ENCODE measurements at regions not wholly inside any gene's neighbourhood (a gene's known extent, or its start where the extent isn't known, plus 50 kb on each side); places are given as distances from the start of the nearest gene placed in this dataset.
"Not testable (repeated sequence)": the region's sequence is repeated elsewhere in the genome, so short reads cannot be mapped to it uniquely, and the experiment has no call there.

DNA sequence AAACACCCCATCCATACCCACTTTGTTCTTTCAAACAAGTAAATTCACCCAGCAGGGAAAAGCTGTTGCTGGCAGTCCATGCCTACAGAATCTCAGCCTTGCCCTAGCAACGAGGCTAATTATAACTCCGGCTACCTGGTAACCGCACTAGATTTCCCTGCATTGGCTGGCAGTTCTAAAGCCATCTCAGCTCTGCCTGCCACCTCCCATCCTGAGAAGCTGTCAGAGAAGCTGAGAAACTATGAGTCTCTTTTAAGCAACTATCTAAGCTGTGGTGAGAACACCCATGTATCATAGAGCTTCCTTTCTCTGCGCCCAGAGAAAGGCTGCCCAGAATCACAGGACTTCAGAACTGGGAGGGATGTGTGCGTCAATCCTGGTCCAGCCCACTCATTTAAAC lies 126.5 kb upstream of the NBPF9 start:
- DNase-seq (ENCODE audit: low read depth) = not testable (repeated sequence)

GRCh38 chr1:149234926-149235914 lies 131.9 kb upstream of the NBPF9 start:
- not testable (repeated sequence) for DNase-seq (ENCODE audit: low read depth)

GRCh38 chr1:149237515-149237914 lies 134.2 kb upstream of the NBPF9 start:
- not testable (repeated sequence) for DNase-seq (ENCODE audit: low read depth)

GRCh38 chr1:149239897-149240508 lies 136.7 kb upstream of the NBPF9 start:
- not testable (repeated sequence) for DNase-seq (ENCODE audit: low read depth)

DNA sequence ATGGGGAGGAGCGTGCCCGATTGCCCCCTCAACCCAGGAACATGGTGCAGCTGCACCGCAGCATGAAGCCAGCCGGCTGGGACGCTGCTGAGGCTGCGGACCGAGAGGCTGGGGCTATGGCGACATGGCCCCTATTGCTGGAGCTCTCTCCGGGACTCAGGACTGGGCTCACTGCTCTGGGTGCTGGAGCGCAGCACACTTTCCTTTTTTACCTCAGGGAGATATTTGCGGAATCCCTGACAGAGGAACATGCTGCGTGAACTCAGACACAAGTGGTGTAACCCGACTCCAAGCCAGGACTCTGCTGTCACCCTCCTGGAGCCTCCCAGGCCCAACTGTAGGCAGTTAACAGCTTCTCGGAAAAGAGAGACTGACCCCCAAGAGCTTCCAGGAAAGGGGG lies 137.2 kb upstream of the NBPF9 start:
- DNase-seq (ENCODE audit: low read depth) = not testable (repeated sequence)

GRCh38 chr1:149241272-149241671 lies 137.9 kb upstream of the NBPF9 start:
- DNase-seq (ENCODE audit: low read depth) = not testable (repeated sequence)

DNA sequence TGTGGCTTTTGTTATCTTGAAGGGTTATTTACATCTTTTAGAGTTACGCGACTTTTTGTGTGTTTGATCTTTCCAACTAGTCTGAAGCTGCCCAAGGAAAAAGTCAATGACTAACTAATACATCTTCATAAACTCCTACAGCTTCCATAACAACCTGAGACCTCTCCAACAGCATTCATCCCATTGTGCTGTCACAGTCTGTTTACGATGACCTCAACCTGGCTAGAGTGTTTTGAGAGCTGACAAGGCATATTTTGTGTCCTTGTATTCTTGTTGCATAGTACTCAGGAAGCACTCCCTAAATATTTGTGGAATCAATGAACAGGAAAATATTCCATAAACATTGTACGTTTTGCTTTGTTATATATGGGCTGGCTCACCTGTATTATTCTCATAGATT lies 140.2 kb upstream of the NBPF9 start:
- not testable (repeated sequence) for DNase-seq (ENCODE audit: low read depth)

GRCh38 chr1:149244621-149245020 lies 141.3 kb upstream of the NBPF9 start:
- not testable (repeated sequence) for DNase-seq (ENCODE audit: low read depth)

- DNase-seq (ENCODE audit: low read depth) = not testable (repeated sequence)
Observed at GRCh38 chr1:149246212-149246611, 142.9 kb upstream of the NBPF9 start.

DNA sequence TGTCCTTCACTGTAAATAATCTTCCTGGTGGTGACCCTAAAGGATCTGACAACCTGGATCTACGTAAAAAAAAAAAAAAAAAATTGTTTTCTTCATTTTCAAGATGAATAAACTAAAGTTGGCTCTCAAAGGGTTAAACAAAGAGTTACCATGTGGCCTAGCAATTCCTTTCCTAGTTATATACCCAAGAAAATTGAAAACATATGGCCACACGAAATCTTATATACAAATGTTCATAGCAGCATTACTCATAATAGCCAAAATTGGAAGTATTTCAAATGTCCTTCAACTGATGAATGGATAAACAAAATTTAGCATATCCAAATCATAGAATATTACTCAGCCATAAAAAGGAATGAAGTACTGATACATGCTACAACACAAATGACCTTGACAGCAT lies 145.3 kb upstream of the NBPF9 start:
- DNase-seq (ENCODE audit: low read depth) = not testable (repeated sequence)

- not testable (repeated sequence) for DNase-seq (ENCODE audit: low read depth)
Observed at GRCh38 chr1:149249850-149250467, 146.6 kb upstream of the NBPF9 start.

DNA sequence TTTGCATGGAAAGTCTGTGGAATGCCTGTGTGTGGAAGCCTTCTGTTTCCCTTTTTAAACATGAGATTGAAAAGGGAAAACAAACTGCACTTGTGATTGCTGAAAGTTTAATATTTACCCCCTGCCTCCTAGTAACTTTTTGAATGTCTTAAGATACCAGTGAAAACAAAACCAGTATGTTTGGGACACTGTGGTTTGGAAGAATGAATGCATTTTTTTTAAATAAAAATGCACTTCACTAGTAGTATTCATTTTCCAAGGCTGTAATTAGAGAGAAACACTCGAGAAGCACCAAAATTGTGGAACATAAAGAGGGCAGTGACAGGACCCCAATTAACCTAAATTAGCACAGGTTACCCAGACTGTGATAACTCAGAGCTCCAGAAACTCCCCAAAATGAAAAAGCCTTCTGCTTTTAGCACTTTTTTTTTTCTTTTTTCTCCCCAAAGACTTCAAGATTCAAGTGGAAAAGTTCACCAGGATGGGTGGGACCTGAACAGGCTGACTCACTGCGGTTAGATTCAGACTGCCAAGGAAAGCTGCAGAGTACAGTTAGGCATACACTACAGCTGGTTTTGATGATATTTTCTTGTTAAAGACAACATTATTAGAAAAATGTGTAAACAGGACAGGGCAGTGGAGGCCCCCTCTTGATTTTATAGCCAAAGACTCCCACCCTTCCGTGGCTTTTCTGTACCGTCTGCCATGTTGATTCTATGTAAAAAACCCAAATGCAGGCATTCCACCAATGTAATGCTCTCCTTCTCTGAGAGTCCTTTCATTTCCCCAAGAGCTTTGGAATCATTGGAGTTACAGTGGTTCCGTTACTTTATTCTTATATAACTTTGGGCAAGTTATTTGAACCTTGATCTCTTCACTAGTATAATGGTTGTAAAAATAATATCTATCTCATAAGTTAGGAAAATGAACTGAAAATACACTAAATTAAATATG lies 151.8 kb upstream of the NBPF9 start:
- DNase-seq (ENCODE audit: low read depth) = not testable (repeated sequence)

- DNase-seq (ENCODE audit: low read depth) = not testable (repeated sequence)
Observed at GRCh38 chr1:149260284-149260683, 156.9 kb upstream of the NBPF9 start.

GRCh38 chr1:149260736-149261340 lies 157.5 kb upstream of the NBPF9 start:
- not testable (repeated sequence) for DNase-seq (ENCODE audit: low read depth)

DNA sequence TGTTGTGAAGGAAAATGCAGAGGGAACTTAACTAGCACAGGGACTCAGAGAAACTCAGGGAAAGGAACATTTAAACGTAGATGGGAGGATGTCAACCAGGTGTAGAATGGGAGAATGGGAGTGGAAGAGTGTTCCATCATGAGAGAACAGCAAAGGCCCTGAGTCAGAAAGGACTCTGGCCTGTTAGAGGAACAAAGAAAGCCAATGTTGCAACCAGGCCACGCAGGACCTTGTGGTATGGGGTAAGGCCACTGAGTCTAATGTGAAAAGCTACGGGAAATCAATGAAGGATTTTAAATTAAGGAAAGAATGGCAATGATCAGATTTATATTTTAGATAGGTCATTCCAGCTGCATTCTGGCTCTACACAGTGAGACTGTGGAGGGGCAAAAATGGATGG lies 163.9 kb upstream of the NBPF9 start:
- not testable (repeated sequence) for DNase-seq (ENCODE audit: low read depth)

- DNase-seq (ENCODE audit: low read depth) = not testable (repeated sequence)
Observed at GRCh38 chr1:149269001-149269702, 165.8 kb upstream of the NBPF9 start.

GRCh38 chr1:149269833-149270232 lies 166.5 kb upstream of the NBPF9 start:
- not testable (repeated sequence) for DNase-seq (ENCODE audit: low read depth)

- DNase-seq (ENCODE audit: low read depth) = not testable (repeated sequence)
Observed at GRCh38 chr1:149274493-149274892, 171.1 kb upstream of the NBPF9 start.

GRCh38 chr1:149275802-149276201 lies 172.5 kb upstream of the NBPF9 start:
- not testable (repeated sequence) for DNase-seq (ENCODE audit: low read depth)

- DNase-seq (ENCODE audit: low read depth) = not testable (repeated sequence)
Observed at GRCh38 chr1:149276496-149276895, 173.1 kb upstream of the NBPF9 start.

Data from activated T-cell treated with anti-CD3 and anti-CD28 coated beads for 24 hours (primary cell).